NT2/D1 (cell line): ENCODE measurements at regions not wholly inside any gene's neighbourhood (a gene's known extent, or its start where the extent isn't known, plus 50 kb on each side); places are given as distances from the start of the nearest gene placed in this dataset.
"Not testable (repeated sequence)": the region's sequence is repeated elsewhere in the genome, so short reads cannot be mapped to it uniquely, and the experiment has no call there.

Experiments used
- DNase-seq: peaks from one replicate; pipeline ENCODE4 v3.0.0-alpha.2; 2011; ENCODE audit warnings: low read depth, low spot score
- H3K27me3 ChIP-seq: 2 replicates; pipeline ENCODE4 v1.6.0; 2011; ENCODE audit warnings: mild to moderate bottlenecking; ENCODE audit not compliant: insufficient read length, insufficient read depth
- H3K36me3 ChIP-seq: 2 replicates; pipeline ENCODE4 v1.6.1; 2011; ENCODE audit warnings: mild to moderate bottlenecking, low read length, mixed read lengths; ENCODE audit not compliant: insufficient read depth, insufficient read length
- H3K4me1 ChIP-seq: 2 replicates; pipeline ENCODE4 v1.5.1; 2011; ENCODE audit not compliant: insufficient read depth, insufficient read length
- H3K4me3 ChIP-seq: 2 replicates; pipeline ENCODE4 v1.5.1; 2011; ENCODE audit warnings: low read depth; ENCODE audit not compliant: insufficient read length
- H3K9ac ChIP-seq: 2 replicates; pipeline ENCODE4 v1.6.0; 2011; ENCODE audit warnings: low read depth; ENCODE audit not compliant: insufficient read length
- H3K9me3 ChIP-seq: 2 replicates; pipeline ENCODE4 v1.5.1; 2011; ENCODE audit warnings: mild to moderate bottlenecking, low read length; ENCODE audit not compliant: insufficient read depth
- SUZ12 ChIP-seq: IDR thresholded peaks from 2 replicates; pipeline ENCODE4 v1.6.1; 2011; ENCODE audit not compliant: insufficient read length, insufficient read depth; ENCODE audit errors: extremely low read depth
- YY1 ChIP-seq: IDR thresholded peaks from 2 replicates; pipeline ENCODE4 v1.6.1; 2011; ENCODE audit not compliant: insufficient read length, insufficient read depth
- ZNF274 ChIP-seq: IDR thresholded peaks from 2 replicates; pipeline ENCODE4 v1.6.1; 2011; ENCODE audit warnings: mild to moderate bottlenecking, low read depth, low read length

- Histone ChIP-seq H3K27me3 (no peaks in the 10 kb centered on the region), H3K9me3 (no peaks in the 10 kb centered on the region), H3K4me3 (no peak overlapping the region), H3K36me3 (no peaks in the 10 kb centered on the region), H3K9ac (no peak overlapping the region), H3K4me1 (no peaks in the 10 kb centered on the region)
- DNase-seq: no peak
- TF ChIP-seq ZNF274: no peak
- no peak for TF ChIP-seq YY1
- TF ChIP-seq SUZ12: no peak
Observed at GRCh38 chr6:12537389-12537788, 179.2 kb upstream of the PHACTR1 start.

- H3K4me3 ChIP-seq: no peak overlapping the region
- no peak for TF ChIP-seq ZNF274
- TF ChIP-seq YY1: no peak
- TF ChIP-seq SUZ12: no peak
- H3K9me3 ChIP-seq: no peaks in the 10 kb centered on the region
- no peak for DNase-seq
- no peaks in the 10 kb centered on the region for H3K4me1 ChIP-seq
- no peaks in the 10 kb centered on the region for H3K36me3 ChIP-seq
- H3K9ac ChIP-seq: no peak overlapping the region
- H3K27me3 ChIP-seq: no peaks in the 10 kb centered on the region
Observed at GRCh38 chr6:12538881-12539357, 177.6 kb upstream of the PHACTR1 start.

- H3K4me1 ChIP-seq: not testable (repeated sequence)
Observed at GRCh38 chr6:12542319-12543115, 174.1 kb upstream of the PHACTR1 start.

GRCh38 chr6:12543953-12544352 is 172.6 kb upstream of the PHACTR1 start:
- TF ChIP-seq ZNF274 (no peak), SUZ12 (no peak), YY1 (no peak)
- no peak for DNase-seq
- Histone ChIP-seq H3K9ac (no peak overlapping the region), H3K4me1 (no peaks in the 10 kb centered on the region), H3K36me3 (no peaks in the 10 kb centered on the region), H3K9me3 (no peaks in the 10 kb centered on the region), H3K27me3 (no peaks in the 10 kb centered on the region), H3K4me3 (no peak overlapping the region)

More at GRCh38 chr6:12542319-12543115, 174.1 kb upstream of the PHACTR1 start:
- not testable (repeated sequence) for H3K9ac ChIP-seq, H3K27me3 ChIP-seq, H3K36me3 ChIP-seq, DNase-seq, H3K4me3 ChIP-seq, H3K9me3 ChIP-seq

- no peak overlapping the region for H3K4me3 ChIP-seq
- TF ChIP-seq ZNF274: no peak
- no peak for TF ChIP-seq YY1
- TF ChIP-seq SUZ12: no peak
- H3K4me1 ChIP-seq: no peaks in the 10 kb centered on the region
- no peaks in the 10 kb centered on the region for H3K36me3 ChIP-seq
- no peaks in the 10 kb centered on the region; the same call in 1 of the 2 replicates for H3K9me3 ChIP-seq
- DNase-seq: no peak
- no peak overlapping the region for H3K9ac ChIP-seq
- H3K27me3 ChIP-seq: no peaks in the 10 kb centered on the region
Observed at GRCh38 chr6:12544821-12545565, 171.6 kb upstream of the PHACTR1 start.

- no peak overlapping the region for H3K4me3 ChIP-seq
- TF ChIP-seq ZNF274 (no peak), YY1 (no peak)
- no peaks in the 10 kb centered on the region; the same call in 1 of the 2 replicates for H3K9me3 ChIP-seq
- no peaks in the 10 kb centered on the region for H3K36me3 ChIP-seq
- H3K4me1 ChIP-seq: no peaks in the 10 kb centered on the region
- H3K27me3 ChIP-seq: no peaks in the 10 kb centered on the region
- no peak overlapping the region for H3K9ac ChIP-seq
- DNase-seq: no peak
Observed at GRCh38 chr6:12545619-12546409, 170.8 kb upstream of the PHACTR1 start.

- H3K9me3 ChIP-seq: no peaks in the 10 kb centered on the region; the same call in 1 of the 2 replicates
- H3K4me3 ChIP-seq: no peak overlapping the region
- H3K4me1 ChIP-seq: no peaks in the 10 kb centered on the region
- no peak overlapping the region for H3K9ac ChIP-seq
- no peak for TF ChIP-seq ZNF274
- TF ChIP-seq YY1: no peak
- TF ChIP-seq SUZ12: no peak
- no peaks in the 10 kb centered on the region for H3K36me3 ChIP-seq
- H3K27me3 ChIP-seq: no peaks in the 10 kb centered on the region
- DNase-seq: no peak
Observed at GRCh38 chr6:12546410-12547002, 170.1 kb upstream of the PHACTR1 start.
